T-helper 17 cell (primary cell): ENCODE measurements at regions not wholly inside any gene's neighbourhood (a gene's known extent, or its start where the extent isn't known, plus 50 kb on each side); places are given as distances from the start of the nearest gene placed in this dataset.
A peak's percentile ranks its signal among the peaks of the same experiment; 100 is the strongest.

ENCODE experiments used
- ATAC-seq: fragments of 150-1000 bp; cut with Tn5 transposase; 2 replicates; pipeline ENCODE4 v1.10.0; 2021; ENCODE audit warnings: mild to moderate bottlenecking, moderate library complexity
- DNase-seq, 3 donors: peaks; one replicate each; pipeline versions ENCODE4 v3.0.0 to v3.0.0-alpha.2; 2020 to 2021
- H3K9me3 ChIP-seq: one replicate; pipeline ENCODE4 v1.7.0; 2013; ENCODE audit warnings: low read length, mild to moderate bottlenecking; ENCODE audit not compliant: control insufficient read depth, poor library complexity, severe bottlenecking
- H3K27ac Mint-ChIP-seq: one replicate; pipeline ENCODE4 v1.8.0; 2022; ENCODE audit warnings: mild to moderate bottlenecking, moderate library complexity, mixed read lengths
- H3K27me3 Mint-ChIP-seq: one replicate; pipeline ENCODE4 v1.8.0; 2022; ENCODE audit warnings: mixed read lengths
- H3K36me3 Mint-ChIP-seq: one replicate; pipeline ENCODE4 v1.8.0; 2022; ENCODE audit warnings: low read depth, mixed read lengths
- H3K4me1 Mint-ChIP-seq: one replicate; pipeline ENCODE4 v1.8.0; 2022; ENCODE audit warnings: mild to moderate bottlenecking, mixed read lengths
- H3K4me3 Mint-ChIP-seq: one replicate; pipeline ENCODE4 v1.8.0; 2022; ENCODE audit warnings: mild to moderate bottlenecking, moderate library complexity, mixed read lengths

- Mint-ChIP-seq H3K4me3 (no peak overlapping the region), H3K36me3 (no peaks in the 10 kb centered on the region), H3K27ac (no peak overlapping the region), H3K4me1 (no peaks in the 10 kb centered on the region), H3K27me3 (peaks cover 4% of the 10 kb centered on the region)
- ATAC-seq (no peak), DNase-seq (no peak)
- no peaks in the 10 kb centered on the region for H3K9me3 ChIP-seq
Observed at GRCh38 chr3:19749448-19750017, 184.5 kb downstream of the EFHB start.

GRCh38 chr3:19748782-19749447 is 185.1 kb downstream of the EFHB start:
- ATAC-seq (no peak), DNase-seq (no peak)
- no peaks in the 10 kb centered on the region for H3K4me1 Mint-ChIP-seq
- H3K9me3 ChIP-seq: no peaks in the 10 kb centered on the region
- no peak overlapping the region for H3K4me3 Mint-ChIP-seq
- no peak overlapping the region for H3K27ac Mint-ChIP-seq
- H3K27me3 Mint-ChIP-seq: peaks cover 4% of the 10 kb centered on the region
- no peaks in the 10 kb centered on the region for H3K36me3 Mint-ChIP-seq

GRCh38 chr3:19744047-19744446 is 190.0 kb downstream of the EFHB start:
- H3K27ac Mint-ChIP-seq: no peak overlapping the region
- no peaks in the 10 kb centered on the region for H3K4me1 Mint-ChIP-seq
- no peak overlapping the region for H3K4me3 Mint-ChIP-seq
- ATAC-seq (no peak), DNase-seq (no peak)
- peaks cover 4% of the 10 kb centered on the region for H3K27me3 Mint-ChIP-seq
- H3K36me3 Mint-ChIP-seq: no peaks in the 10 kb centered on the region
- H3K9me3 ChIP-seq: no peaks in the 10 kb centered on the region

- H3K27me3 Mint-ChIP-seq: peaks cover 4% of the 10 kb centered on the region
- H3K36me3 Mint-ChIP-seq: no peaks in the 10 kb centered on the region
- no peaks in the 10 kb centered on the region for H3K4me1 Mint-ChIP-seq
- no peak overlapping the region for H3K27ac Mint-ChIP-seq
- no peaks in the 10 kb centered on the region for H3K9me3 ChIP-seq
- no peak for DNase-seq
- no peak for ATAC-seq
- no peak overlapping the region for H3K4me3 Mint-ChIP-seq
Observed at GRCh38 chr3:19742935-19743334, 191.1 kb downstream of the EFHB start.

DNA sequence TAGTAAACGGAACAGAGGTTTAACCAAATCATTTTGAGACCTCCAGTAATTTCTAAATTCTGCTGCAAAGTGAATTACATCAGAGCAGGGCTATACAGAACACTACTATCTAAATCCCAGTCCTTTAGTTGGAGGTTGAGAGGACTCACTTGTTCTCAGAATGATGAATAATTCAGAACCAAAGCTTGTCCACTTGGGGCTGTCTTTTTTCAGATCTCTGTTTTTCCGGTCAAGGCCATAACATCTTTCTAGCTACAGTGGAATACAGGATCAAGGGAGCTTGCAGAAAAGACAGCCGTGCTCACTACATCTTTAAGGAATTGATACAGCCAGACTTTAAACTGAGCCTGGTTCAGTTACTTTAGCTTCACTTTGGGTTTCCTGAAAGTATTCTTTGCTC is 194.5 kb downstream of the EFHB start:
- H3K4me1 Mint-ChIP-seq: no peaks in the 10 kb centered on the region
- no peak overlapping the region for H3K4me3 Mint-ChIP-seq
- no peaks in the 10 kb centered on the region for H3K9me3 ChIP-seq
- H3K27ac Mint-ChIP-seq: no peak overlapping the region
- H3K27me3 Mint-ChIP-seq: no peaks in the 10 kb centered on the region
- DNase-seq (no peak), ATAC-seq (no peak)
- H3K36me3 Mint-ChIP-seq: no peaks in the 10 kb centered on the region

- no peak for ATAC-seq
- H3K4me1 Mint-ChIP-seq: no peaks in the 10 kb centered on the region
- no peaks in the 10 kb centered on the region for H3K36me3 Mint-ChIP-seq
- H3K4me3 Mint-ChIP-seq: no peak overlapping the region
- no peaks in the 10 kb centered on the region for H3K9me3 ChIP-seq
- DNase-seq: no peak
- H3K27ac Mint-ChIP-seq: no peak overlapping the region
- H3K27me3 Mint-ChIP-seq: peaks cover 1% of the 10 kb centered on the region
Observed at GRCh38 chr3:19738846-19739245, 195.2 kb downstream of the EFHB start.

DNA sequence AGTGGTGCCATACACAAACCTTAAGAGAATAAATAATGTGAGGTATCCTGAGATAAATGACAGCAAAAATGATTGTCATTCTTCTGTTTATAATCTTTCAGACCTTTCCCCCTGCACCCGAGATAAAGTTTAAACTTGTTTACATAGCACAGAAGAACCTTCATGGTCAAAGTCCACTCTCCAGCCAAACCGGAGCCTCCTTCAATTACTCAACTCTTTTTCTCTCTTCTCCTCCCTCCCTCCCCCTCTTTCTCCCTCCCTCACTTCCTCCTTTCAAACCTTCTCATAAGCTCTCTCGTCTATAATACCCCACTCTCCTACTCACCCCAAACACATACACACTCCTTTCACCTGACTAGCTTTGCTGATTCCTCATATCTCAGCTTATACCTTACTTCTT is 198.9 kb downstream of the EFHB start:
- Mint-ChIP-seq H3K27ac (no peak overlapping the region), H3K4me1 (no peaks in the 10 kb centered on the region), H3K36me3 (no peaks in the 10 kb centered on the region), H3K4me3 (no peak overlapping the region), H3K27me3 (peaks cover 5% of the 10 kb centered on the region)
- no peak for DNase-seq
- H3K9me3 ChIP-seq: no peaks in the 10 kb centered on the region
- ATAC-seq: no peak

GRCh38 chr3:19734453-19734852 is 199.6 kb downstream of the EFHB start:
- ATAC-seq (no peak), DNase-seq (no peak)
- H3K4me3 Mint-ChIP-seq: no peak overlapping the region
- H3K27ac Mint-ChIP-seq: no peak overlapping the region
- H3K27me3 Mint-ChIP-seq: peaks cover 5% of the 10 kb centered on the region
- no peaks in the 10 kb centered on the region for H3K9me3 ChIP-seq
- no peaks in the 10 kb centered on the region for H3K4me1 Mint-ChIP-seq
- H3K36me3 Mint-ChIP-seq: no peaks in the 10 kb centered on the region

DNA sequence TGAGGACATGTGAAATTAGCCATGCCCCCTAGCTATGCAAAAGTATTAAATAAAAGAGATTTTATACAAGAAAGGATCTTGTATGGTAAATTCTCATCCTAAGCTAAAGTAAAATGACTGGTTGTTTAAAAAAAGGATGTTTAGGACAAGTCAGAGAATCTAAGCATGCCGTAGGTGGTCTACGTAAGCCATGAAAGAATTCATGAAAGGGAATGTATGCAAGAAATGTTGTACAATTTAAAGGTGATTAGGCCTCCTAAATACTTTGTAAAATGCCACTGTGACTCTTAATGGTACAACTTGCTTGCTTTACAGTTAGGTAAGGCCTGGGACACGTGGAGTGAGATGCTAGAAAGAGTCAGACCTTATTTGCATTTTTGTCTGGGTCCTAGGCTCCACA is 209.0 kb downstream of the EFHB start:
- Mint-ChIP-seq H3K27ac (no peak overlapping the region), H3K36me3 (no peaks in the 10 kb centered on the region), H3K4me1 (no peaks in the 10 kb centered on the region), H3K4me3 (no peak overlapping the region), H3K27me3 (no peaks in the 10 kb centered on the region)
- DNase-seq: no peak
- no peaks in the 10 kb centered on the region for H3K9me3 ChIP-seq
- no peak for ATAC-seq

DNA sequence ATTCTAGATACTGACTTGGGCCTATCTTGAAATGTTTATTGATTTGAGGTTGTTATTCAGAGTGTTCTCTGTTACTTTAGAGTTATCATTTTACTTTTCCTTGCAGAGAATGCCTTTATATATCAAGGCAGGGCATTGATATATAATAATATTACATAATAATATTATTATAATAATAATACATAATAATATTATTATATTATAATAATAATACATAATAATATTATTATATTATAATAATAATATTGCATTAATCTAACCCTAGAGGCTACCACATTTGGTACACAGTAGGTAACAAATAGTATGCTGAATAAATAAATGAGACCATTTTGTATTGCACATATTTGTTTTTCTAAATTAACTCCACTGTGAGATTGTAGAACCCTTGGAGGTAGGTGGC is 216.3 kb downstream of the EFHB start:
- no peak for DNase-seq
- H3K27ac Mint-ChIP-seq: no peak overlapping the region
- no peak for ATAC-seq
- H3K9me3 ChIP-seq: peaks cover 3% of the 10 kb centered on the region
- no peaks in the 10 kb centered on the region for H3K27me3 Mint-ChIP-seq
- H3K4me1 Mint-ChIP-seq: no peaks in the 10 kb centered on the region
- no peaks in the 10 kb centered on the region for H3K36me3 Mint-ChIP-seq
- H3K4me3 Mint-ChIP-seq: no peak overlapping the region

- no peak for DNase-seq
- Mint-ChIP-seq H3K36me3 (no peaks in the 10 kb centered on the region), H3K27me3 (no peaks in the 10 kb centered on the region), H3K4me1 (no peaks in the 10 kb centered on the region), H3K27ac (no peak overlapping the region), H3K4me3 (no peak overlapping the region)
- H3K9me3 ChIP-seq: peaks cover 3% of the 10 kb centered on the region
- no peak for ATAC-seq
Observed at GRCh38 chr3:19711160-19711782, 222.7 kb downstream of the EFHB start.

GRCh38 chr3:19702416-19703078 is 231.5 kb downstream of the EFHB start:
- no peaks in the 10 kb centered on the region for H3K9me3 ChIP-seq
- Mint-ChIP-seq H3K4me1 (no peaks in the 10 kb centered on the region), H3K27ac (no peak overlapping the region), H3K27me3 (no peaks in the 10 kb centered on the region), H3K36me3 (no peaks in the 10 kb centered on the region), H3K4me3 (peak overlapping the region; percentile 8)
- no peak for ATAC-seq
- no peak for DNase-seq

DNA sequence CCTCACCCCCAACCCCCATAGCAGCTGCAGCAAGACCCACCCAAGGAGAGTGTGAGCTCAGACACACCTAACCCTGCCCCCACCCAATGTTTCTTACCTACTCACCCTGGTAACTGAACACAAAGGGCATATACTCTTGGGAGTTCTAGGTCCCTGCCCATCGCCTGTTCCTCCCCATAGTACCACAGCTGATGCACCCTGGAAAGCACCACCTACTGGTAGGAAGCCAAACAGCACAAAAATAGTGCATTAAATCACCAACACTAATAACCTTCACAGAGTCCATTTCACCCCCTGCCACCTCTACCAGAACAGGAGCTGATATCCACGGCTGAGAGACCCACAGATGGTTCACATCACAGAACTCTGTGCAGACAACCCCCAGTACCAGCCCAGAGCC is 245.2 kb downstream of the EFHB start:
- H3K27me3 Mint-ChIP-seq: no peaks in the 10 kb centered on the region
- no peak overlapping the region for H3K4me3 Mint-ChIP-seq
- ATAC-seq: no peak
- no peak overlapping the region for H3K27ac Mint-ChIP-seq
- no peaks in the 10 kb centered on the region for H3K36me3 Mint-ChIP-seq
- H3K4me1 Mint-ChIP-seq: no peaks in the 10 kb centered on the region
- H3K9me3 ChIP-seq: peaks cover 2% of the 10 kb centered on the region
- no peak for DNase-seq
